Fibroblast of peridontal ligament (primary cell): ENCODE measurements at regions not wholly inside any gene's neighbourhood (a gene's known extent, or its start where the extent isn't known, plus 50 kb on each side); places are given as distances from the start of the nearest gene placed in this dataset.
A peak's percentile ranks its signal among the peaks of the same experiment; 100 is the strongest.
"Not testable (repeated sequence)": the region's sequence is repeated elsewhere in the genome, so short reads cannot be mapped to it uniquely, and the experiment has no call there.

ENCODE experiments used
- DNase-seq: peaks from one replicate; pipeline ENCODE4 v3.0.0-alpha.2; 2010; ENCODE audit errors: extremely low read depth

DNA sequence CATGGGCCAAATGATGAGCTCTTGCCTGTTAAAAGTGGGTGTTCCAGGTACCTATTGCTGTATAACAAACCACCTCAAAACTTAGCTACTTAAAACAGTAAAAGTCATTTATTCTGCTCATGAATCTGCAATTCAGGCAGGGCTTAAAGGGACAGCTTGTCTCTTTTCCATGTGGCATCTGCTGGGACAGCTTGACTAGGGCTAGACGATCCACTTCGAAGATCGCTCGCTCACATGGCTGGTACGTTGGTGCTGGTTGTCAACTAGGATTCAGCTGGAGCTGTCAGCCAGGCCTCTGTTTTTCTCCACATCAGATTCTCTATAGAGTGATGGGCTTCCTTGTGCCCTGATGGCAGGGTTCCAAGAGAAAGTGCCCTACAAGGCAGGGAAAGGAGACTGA is 581.3 kb downstream of the NTRK3 start:
- no peak for DNase-seq

DNA sequence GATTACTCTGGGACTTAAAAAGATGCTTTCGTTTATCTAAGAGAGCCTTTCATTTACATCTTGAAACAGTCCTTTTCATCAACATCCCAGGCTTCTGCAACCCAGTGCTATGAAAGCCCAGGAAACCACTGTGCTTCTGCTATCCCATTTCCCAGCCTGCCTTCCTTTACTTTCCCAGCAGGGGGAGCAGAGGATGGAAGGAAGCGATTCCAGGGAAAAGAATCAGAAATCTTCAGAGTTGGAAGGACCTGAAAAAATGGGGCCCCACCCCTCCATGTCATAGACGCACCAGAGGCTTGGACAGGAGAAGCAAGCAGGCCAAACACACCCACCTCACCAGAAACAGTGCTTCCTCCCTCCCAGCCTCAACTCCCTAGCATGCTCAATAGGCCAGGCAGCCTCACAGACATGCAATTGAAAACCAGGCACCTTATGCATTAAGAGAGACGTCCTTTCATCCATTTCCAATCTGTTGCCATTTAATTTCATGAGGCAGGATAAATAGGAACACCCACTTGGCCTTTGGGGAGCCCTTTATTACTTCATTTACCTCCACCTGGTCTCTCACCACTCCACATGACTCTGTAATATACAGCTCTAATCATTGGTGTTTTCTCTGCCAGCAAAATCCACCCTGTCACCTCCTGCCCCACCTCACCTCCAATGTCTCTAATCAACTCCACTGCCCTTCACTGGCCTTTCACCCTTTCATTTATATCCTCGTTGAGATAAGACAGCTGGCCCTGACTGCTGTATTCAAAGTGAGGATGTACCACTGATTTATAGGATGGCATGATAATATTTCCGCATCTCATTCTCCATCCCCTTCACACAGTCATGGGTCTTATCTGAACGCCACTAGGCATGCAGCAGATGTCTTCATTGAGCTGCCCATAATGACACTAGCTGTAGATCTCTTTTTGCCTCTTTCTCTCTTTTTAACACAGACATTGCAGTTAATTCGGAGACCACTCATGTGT is 583.9 kb downstream of the NTRK3 start:
- DNase-seq: peak; percentile 44

DNA sequence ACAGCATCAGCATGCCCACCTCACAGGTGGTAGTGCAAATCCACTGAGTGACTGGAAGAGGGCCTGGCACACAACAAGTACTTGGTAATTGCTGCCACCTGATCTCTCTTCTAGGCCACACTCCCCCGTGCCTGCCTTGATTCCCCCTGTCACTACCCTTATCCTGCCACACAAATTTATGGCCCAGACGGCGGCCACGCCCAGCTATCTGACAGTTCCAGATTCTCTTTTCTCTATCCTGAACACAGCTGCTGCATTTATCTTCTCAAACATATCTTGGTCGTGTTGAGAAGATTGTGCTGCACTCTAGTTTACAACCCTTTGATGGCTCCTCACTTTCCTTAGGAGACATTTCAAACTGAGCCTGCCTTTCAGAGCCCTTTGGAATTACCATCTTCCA is 585.2 kb downstream of the NTRK3 start:
- DNase-seq: no peak

DNA sequence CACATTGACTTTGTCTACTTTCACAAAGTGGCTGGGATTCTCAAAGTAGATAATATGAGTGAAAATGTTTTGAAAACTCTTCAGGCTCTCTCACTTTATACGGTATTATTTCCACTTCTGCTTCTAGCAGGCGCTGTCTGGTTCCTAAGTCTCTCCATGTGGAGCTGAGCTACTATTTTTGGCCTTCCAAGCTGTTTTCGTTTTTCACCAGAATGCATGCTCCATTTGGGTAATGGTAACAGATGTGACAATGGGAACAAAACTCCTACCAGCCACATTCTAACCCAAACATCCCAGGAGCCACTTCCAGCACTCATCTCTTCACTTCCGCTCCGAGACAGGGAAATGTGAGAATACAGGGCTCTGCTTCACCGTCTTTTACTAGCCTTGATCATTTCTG is 586.7 kb downstream of the NTRK3 start:
- DNase-seq: no peak

DNA sequence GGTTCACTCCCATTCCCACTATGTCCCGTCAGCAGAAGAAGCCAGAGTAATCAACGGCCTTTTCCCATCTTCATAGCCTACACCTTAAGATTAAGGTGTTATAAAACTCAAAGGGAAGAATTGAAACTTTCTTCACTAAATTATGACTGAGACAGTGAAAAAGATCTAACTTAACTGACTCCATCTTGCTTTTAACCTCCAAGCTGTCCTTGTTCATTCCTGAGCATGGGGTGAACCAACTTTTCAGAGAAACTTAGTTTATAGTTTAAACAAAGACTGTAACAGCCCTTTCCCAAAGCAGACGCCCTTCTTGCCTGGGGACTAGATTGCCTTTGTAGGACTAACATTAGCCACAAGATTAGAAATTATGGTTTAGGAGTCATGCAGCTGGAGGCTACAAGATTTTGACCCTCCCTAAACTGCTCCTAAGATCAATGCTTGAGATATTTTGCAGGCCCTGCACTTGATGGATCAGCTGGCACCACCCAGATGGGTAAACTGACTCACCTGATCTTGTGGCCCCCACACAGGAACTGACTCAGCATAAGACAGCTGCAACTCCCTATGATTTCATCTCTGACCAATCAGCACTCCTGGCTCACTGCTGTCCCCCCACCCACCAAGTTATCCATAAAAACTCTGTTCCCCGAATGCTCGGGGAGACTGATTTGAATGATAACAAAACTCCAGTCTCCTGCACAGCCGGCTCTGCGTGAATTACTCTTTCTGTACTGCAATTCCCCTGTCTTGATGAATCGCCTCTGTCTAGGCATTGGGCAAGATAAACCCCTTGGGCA is 587.6 kb downstream of the NTRK3 start:
- DNase-seq: not testable (repeated sequence)

DNA sequence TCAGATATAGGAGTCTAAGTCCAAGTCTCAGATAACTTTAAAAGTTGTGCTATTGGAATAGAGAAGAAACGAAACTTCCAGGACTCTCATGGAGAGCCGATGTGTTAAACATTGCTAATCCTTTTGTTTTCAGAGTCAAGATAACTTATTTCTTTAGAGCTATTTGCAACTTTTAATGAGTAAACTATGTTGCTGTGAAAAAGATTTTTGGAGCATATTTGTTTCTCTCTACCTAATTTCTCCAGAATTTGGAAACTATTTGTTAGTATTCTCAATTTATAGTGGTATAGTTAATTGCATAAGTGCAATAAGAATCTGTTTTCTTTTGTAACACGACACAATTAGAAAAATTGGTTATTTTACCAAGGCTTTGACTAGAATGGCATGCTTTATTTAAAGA is 588.9 kb downstream of the NTRK3 start:
- no peak for DNase-seq

DNA sequence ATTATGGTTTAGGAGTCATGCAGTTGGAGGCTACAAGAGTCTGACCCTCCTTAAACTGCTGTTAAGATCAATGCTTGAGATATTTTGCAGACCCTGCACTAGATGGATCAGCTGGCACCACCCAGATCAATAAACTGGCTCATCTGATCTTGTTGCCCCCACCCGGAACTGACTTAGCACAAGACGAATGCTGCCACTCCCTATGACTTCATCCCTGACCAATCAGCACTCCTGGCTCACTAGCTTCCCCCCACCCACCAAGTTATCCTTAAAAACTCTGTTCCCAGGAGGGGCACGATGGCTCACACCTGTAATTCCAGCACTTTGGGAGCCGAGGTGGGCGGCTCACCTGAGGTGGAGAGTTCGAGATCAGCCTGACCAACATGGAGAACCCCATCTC is 594.0 kb downstream of the NTRK3 start:
- no peak for DNase-seq

DNA sequence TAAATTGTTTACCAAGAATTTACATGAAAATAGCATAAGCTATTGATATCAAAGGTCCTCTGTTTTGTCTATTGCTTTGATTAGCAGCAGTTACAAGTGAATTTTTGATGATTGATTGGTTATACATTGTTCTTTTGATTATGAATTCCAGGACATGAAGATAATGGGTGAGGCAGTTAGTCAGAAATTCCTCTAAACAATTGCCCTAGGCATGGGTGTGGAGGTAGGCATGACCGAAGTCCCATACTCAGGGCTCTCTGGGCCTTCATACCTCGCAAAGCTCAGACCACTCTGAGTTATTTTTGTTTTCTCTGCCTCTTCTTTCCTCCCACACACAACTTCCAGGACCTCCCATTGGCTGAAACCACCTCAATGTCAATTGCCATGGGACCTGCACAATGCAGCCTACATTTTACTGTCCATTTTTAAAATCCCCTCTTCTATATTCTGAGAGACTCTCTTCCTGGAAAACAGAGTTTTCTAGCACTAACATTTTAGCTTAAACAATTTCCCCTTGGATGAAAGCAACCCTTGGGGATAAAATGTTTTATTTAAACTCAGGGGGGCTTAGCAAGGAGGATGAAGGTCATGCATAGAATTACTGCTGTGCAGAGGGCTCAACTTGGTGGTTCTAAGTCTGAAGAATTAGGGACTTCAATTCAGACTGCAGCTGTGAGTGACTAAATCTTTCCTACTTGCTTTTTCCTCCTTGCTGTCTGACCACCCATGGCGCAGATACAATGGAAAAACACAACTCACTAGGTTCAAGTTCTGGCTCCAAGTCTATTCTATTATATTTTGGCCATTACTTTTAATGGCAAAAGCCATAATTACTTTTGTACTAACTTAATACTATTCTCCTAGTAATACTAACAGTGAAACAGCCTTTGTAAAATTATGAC is 594.8 kb downstream of the NTRK3 start:
- DNase-seq: no peak

DNA sequence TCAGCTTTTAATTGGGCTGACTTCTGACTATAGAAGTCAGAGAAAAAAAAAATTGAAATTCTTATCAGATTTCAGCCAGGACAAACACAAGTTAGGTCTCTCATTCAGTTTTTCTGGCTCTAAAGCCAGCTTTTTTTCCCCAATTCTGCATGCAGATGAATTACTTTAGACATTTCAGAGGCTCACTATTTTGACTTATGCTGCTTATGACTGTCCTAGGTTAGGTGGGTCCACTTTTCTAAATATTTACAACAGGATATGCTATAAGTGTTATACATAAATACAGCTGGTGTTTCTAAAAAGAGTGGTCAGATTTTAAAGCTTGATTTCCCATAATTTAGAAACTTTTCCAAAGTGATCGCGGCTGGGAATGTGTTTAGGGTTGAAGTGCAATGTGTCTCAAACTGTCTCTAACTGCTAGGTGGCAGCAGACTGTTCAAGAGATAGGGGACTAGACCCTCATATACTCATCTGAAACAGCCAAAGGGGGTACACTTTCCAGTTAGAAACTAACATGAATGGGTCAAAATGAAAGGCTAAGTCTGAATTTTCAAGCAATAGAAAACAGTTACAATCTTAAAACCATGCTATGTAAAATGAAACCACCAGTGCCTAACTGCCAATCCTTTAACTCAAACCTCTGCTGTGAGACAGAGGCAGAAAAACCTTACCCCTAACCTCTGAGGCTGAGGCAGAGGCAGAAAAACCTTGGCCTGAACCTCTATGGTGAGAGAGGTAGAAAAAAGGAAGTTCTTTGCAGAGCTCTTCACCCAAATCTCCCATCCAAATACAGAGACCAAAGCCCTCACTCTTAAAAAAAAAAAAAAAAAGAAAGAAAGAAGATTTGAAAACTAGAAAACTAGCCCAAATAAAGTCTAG is 596.0 kb downstream of the NTRK3 start:
- peak; percentile 3 for DNase-seq

DNA sequence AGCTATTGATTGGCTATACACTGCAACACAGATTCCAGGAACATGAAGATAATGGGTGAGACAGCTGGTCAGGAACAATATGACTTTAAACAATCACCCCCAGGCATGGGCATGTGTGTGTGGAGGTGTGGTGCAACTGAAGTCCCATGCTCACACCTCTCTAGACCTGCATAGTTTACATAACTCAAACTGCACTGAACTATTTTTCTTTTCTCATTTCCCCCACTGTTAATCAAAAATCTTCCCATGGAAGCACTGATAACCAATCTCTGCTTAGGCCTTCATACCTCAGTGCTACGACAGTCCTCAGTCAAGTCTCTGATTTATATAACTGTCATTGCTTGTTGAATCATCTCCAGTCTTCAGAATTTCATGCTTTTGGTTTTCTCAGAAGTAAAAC is 600.2 kb downstream of the NTRK3 start:
- DNase-seq: no peak

DNA sequence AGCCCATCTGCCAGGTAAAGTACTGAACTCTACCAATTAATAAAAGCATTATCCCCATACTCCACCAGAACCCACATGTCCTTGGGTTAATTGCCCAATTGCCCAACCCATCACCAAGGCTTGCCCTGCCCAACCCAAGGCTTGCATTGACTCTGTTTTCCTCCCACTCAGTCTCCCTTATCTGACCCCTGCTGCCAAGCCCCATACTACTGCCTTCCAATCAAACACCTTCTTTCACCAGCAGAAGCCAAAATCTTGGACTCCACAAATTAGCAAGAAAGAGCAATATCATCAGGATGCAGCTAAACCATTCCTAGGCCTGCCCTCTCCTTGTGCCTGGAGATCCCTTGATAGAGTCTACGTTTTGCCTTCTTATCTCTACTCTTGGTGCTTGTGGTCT is 602.9 kb downstream of the NTRK3 start:
- no peak for DNase-seq

DNA sequence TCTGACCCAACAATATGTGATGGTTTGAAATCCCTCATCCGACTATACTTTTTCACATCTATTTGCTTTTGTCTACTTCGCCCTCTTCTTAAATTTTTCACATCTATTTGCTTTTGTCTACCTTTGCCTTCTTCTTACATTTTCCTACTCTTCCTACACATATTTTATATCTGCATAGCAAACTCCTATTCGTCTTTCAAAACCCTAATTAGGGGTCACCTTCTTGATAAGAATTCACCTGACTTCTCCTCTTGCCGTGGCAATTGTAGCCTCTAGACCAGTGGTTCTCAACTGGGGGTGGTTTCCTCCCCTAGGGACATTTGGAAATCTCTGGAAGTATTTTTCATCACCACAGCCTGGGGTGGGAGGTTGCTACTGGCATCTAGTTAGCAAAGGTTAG is 607.4 kb downstream of the NTRK3 start:
- DNase-seq: no peak

DNA sequence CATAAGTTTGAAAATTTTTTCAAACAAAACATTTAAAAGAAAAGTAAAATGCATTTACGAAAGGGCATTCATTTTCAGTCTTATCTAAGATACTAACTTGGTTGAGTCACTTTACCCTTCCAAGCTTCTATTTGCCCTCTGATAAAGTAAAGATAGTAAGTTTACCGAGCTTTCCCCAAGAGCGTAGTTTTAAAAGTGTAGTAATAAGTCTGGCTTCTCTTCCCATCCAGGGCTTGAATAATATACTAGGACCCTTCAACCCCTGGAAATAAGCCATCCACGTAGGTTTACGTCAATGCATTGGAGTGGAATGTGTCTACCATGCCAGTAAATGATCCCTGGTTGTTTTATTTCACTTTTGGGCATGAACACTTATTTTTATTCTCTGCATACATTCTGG is 608.3 kb downstream of the NTRK3 start:
- no peak for DNase-seq

DNA sequence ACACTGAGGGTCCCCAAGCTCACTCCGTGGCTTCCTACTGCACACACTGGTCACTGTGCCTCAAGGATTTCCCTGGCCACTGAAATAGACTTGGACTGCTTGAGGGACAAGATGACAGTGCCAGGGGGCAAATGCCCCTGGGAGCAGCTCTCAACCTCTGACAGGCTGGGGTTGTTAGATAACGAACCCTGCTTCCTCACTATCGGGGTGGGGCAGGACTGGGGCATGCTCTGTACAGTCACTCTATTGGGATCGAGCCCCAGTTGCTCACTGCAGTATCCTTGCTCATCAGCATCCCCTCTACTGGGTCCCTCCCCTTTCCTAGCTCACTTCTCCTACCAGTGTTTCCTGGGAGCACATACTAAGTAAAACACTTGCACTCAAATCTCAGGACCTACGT is 610.8 kb downstream of the NTRK3 start:
- DNase-seq: no peak

DNA sequence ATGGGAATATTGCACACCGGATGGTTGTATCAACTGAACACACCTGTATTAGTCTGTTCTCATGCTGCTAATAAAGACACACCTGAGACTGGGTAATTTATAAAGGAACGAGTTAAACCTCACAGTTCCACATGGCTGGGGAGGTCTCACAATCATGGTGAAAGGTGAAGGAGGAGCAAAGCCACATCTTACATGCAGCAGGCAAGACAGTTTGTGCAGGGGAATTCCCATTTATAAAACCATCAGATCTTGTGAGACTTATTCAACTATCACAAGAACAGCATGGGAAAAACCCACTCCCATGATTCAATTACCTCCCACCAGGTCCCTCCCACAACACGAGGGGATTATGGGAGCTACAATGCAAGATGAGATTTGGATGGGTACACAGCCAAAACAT is 613.5 kb downstream of the NTRK3 start:
- not testable (repeated sequence) for DNase-seq

DNA sequence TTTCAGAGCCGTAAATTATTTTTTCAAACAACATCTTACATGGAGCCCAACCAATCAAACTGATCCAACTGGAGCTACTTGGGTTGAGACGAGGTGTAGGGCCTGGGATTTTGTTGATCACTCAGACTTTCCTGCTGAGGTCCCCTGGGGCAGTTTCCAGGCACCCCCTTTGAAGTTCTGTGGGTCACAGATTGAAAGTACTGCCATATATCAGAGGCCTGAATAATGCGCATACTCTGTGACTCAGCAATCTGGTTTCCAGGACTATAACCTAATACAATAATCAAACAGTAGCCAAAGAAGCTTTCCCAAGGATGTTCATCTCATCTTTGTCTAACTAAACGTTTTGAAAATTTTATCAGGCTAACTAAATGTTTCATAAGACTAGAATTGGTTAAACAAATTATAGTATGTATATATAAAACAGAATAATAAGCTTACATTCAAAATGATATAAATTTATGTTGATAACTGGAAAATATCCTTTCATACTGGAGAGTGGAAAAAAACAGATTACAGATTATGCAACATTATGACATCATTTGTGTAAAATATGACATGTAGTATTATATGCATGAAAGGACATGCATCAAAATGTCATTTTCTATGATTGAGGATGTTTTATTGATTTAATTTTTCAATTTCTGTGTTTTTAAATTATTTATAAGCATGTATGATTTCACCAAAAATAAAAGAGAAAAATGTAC is 617.1 kb downstream of the NTRK3 start:
- DNase-seq: no peak

DNA sequence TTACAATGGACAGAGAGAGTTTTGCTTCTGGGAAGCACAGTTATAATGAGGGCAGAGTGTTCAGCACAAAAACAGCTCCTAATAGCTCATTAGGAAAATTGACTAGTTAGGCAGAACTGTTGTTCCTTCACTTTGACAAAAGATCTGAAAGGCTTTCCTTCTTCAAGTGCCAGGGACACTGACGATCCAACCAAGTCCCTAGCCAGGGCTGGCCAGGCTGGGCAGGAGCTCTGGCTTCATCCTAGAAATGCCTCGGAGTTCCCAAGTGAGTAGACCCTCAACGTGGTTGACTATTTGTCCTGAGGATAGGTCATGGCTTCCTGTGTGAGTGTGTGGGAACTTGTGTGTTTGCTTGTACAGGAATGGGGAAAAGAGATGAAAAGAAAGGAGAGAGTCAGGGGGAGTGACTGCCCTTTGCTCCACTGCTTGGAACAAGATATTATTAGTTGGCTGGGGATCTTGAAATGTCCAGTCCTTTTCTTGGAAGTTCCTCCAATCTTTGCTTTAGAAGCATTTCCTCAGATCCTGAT is 617.9 kb downstream of the NTRK3 start:
- no peak for DNase-seq

DNA sequence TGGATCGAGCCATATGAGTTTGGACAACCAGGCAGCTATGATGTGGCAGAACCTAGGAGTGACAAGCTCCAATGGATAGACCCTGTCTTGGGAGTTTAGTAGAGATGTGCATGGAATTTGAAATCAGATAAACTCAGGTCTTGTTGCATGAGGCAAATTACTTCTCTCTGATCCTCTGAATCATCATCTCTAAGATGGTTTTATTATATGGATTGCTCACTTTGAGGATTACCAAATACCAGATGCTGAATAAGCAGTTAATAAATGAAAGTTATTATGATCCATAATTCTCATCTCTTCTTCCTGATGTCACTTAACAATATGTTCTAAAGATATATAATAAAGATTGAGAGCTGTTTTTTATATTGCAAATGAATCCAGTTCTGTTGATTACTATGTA is 622.2 kb downstream of the NTRK3 start:
- DNase-seq: no peak

DNA sequence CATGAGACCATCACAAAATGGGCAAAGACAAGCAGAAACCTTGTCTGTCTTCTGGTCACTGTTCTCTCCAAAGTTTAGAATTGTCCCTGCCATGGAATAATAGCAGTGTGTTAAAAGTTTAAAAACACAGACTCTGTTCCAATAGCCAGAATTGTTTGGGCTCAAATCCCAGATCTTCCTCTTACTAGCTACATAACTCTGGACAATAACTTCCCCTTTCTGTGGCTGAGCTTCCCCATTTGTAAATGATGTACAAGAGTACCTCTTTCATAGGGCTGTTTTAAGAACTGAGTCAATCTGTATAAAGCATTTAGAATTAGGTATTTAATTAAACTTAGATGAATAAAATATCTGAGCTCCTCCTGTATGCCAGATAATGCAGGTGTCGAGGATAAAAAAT is 623.0 kb downstream of the NTRK3 start:
- no peak for DNase-seq

DNA sequence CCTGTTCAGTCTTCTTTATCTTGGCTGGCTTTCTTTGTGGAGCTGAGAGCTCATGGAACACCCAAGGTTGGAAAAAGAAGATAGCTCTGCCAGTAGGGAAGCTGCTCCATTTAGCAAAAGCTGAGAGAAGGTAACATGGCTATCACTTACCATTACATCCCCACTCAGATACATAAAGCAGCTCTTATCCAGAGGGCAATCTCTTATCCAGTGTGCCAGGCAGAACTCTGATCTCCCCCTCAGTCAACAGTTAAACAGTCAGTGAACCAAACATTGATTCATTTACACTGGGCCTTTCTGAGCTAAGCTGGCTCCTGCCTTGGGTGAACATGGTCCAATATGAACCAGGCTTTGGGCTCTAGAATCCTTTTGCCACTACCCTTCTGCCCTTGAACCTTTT is 624.2 kb downstream of the NTRK3 start:
- no peak for DNase-seq
